ES-I3 (cell line): ENCODE measurements at regions not wholly inside any gene's neighbourhood (a gene's known extent, or its start where the extent isn't known, plus 50 kb on each side); places are given as distances from the start of the nearest gene placed in this dataset.

ENCODE experiments used
- H3K36me3 ChIP-seq: 2 replicates; pipeline ENCODE4 v1.6.1; 2013; ENCODE audit warnings: mild to moderate bottlenecking, low read length, control low read depth, moderate library complexity; ENCODE audit not compliant: insufficient read depth
- H3K4me1 ChIP-seq: 2 replicates; pipeline ENCODE4 v1.6.1; 2013; ENCODE audit warnings: mild to moderate bottlenecking, control low read depth, low read length; ENCODE audit not compliant: insufficient read depth
- H3K9ac ChIP-seq: 2 replicates; pipeline ENCODE4 v1.6.1; 2013; ENCODE audit warnings: low read depth, mild to moderate bottlenecking, low read length, moderate library complexity
- H3K9me3 ChIP-seq: 2 replicates; pipeline ENCODE4 v1.6.1; 2013; ENCODE audit warnings: mild to moderate bottlenecking, low read length, moderate library complexity; ENCODE audit not compliant: control insufficient read depth, insufficient read depth

- H3K36me3 ChIP-seq = no peaks in the 10 kb centered on the region
- peaks cover 6% of the 10 kb centered on the region; the same call in 1 of the 2 replicates for H3K4me1 ChIP-seq
- no peaks in the 10 kb centered on the region for H3K9me3 ChIP-seq
- no peak overlapping the region for H3K9ac ChIP-seq
Observed at GRCh38 chr16:85248857-85249256, 136.6 kb upstream of the CIBAR2 start.

DNA sequence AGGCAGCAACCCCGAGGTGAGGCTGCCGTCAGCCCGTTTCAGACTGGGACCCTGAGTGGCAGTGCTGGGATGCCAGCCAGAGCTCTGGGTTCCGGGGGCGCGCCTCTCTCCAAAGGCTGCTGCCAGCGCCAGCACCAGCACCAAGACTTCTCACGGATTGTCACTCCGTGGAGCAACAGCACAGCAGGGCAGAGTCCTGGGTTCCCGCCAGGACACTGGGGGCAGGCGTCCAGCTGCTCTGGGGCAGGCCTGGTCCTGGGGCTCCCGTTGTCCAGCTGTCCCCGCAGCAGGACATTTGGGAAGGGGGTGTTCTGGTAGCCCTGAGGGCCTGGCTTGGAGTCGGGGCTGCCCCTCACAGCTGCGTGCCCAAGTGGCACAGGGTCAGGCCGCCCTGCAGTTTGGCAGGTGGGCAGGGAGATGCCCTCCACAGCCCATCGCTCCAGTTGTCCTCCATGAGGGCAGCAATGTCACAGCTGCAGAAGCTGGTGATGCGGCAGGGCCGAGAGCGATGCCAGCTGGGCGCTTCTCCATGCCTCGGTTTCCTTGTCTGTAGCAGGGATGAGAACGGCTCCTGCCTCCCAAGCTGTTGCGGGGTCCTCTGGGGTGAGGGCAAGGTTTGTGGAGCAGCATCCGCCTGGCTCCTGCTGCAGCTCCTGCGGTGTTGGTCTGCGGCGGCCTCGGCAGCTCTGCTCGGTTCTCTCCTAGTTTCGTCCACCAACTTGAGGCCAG lies 137.3 kb upstream of the CIBAR2 start:
- no peaks in the 10 kb centered on the region for H3K9me3 ChIP-seq
- H3K9ac ChIP-seq = no peak overlapping the region
- peaks cover 6% of the 10 kb centered on the region; the same call in 1 of the 2 replicates for H3K4me1 ChIP-seq
- no peaks in the 10 kb centered on the region for H3K36me3 ChIP-seq

DNA sequence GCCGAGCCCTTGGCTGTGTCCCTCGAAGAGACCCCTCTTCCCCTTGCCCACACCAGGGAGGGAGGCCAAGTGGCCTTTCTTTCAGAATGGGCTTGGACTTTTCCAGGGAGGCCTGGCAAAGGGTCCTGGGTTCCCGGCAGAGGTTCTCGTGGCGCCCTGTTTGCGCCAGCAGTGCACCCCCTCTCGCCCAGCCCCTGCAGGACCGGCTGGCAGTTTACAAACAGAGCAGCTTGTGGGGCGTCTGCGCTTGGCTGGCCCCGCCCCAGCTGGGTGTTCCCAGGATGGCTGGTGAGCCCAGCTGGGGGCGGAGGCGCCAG lies 137.8 kb upstream of the CIBAR2 start:
- peaks cover 6% of the 10 kb centered on the region; the same call in 1 of the 2 replicates for H3K4me1 ChIP-seq
- H3K9me3 ChIP-seq = no peaks in the 10 kb centered on the region
- H3K36me3 ChIP-seq = no peaks in the 10 kb centered on the region
- H3K9ac ChIP-seq = no peak overlapping the region

GRCh38 chr16:85250609-85251223 lies 138.4 kb upstream of the CIBAR2 start:
- no peak overlapping the region for H3K9ac ChIP-seq
- no peaks in the 10 kb centered on the region for H3K36me3 ChIP-seq
- no peaks in the 10 kb centered on the region for H3K9me3 ChIP-seq
- H3K4me1 ChIP-seq = peaks cover 5% of the 10 kb centered on the region; the same call in 1 of the 2 replicates

- H3K9me3 ChIP-seq = no peaks in the 10 kb centered on the region
- H3K36me3 ChIP-seq = no peaks in the 10 kb centered on the region
- no peak overlapping the region for H3K9ac ChIP-seq
- H3K4me1 ChIP-seq = peaks cover 2% of the 10 kb centered on the region; the same call in 1 of the 2 replicates
Observed at GRCh38 chr16:85251225-85251760, 139.0 kb upstream of the CIBAR2 start.

GRCh38 chr16:85252014-85252413 lies 139.7 kb upstream of the CIBAR2 start:
- Histone ChIP-seq H3K36me3 (no peaks in the 10 kb centered on the region), H3K4me1 (peaks cover 2% of the 10 kb centered on the region; the same call in 1 of the 2 replicates), H3K9ac (no peak overlapping the region), H3K9me3 (no peaks in the 10 kb centered on the region)

GRCh38 chr16:85252461-85252860 lies 140.2 kb upstream of the CIBAR2 start:
- peaks cover 2% of the 10 kb centered on the region; the same call in 1 of the 2 replicates for H3K4me1 ChIP-seq
- no peak overlapping the region for H3K9ac ChIP-seq
- no peaks in the 10 kb centered on the region for H3K9me3 ChIP-seq
- H3K36me3 ChIP-seq = no peaks in the 10 kb centered on the region

DNA sequence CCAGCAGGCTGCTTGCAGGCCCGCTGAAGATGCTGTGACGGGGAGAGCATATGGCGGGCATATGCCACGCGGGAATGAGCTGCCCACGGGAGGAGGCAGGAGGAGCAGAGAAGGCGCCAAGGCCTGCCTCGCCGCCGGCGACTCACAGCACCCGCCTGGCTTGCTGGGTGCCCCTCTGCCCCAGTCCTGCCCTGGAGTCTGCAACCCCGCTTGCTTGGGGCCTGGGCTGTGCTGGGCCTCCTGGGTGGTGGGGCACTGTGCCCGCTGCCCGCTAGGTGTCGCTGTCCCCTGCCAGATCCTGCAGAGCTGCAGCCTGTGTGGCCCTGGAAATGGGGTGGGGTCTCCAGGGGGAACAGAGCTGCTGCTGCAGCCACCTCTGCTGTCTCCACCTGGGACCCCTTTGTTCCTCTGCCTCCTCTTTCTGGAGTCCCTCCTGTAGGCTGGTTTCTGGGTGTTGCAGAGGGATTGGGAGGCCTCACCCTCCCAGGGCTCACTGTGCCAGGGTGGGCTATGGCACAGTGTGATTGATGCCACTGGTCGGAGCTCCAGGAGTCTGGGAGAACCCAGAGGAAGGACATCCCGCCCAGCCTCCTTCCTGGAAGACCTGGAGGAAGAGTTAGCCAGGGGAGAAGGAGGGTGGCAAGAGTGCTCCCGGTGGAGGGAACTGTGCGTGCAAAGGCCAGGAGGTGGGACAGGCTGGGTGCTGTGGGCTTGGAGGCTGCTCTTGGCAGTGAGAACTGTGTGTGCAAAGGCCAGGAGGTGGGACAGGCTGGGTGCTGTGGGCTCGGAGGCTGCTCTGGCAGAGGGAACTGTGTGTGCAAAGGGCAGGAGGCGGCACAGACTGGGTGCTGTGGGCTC lies 141.0 kb upstream of the CIBAR2 start:
- Histone ChIP-seq H3K9me3 (no peaks in the 10 kb centered on the region), H3K36me3 (no peaks in the 10 kb centered on the region), H3K4me1 (peaks cover 2% of the 10 kb centered on the region; the same call in 1 of the 2 replicates), H3K9ac (no peak overlapping the region)

DNA sequence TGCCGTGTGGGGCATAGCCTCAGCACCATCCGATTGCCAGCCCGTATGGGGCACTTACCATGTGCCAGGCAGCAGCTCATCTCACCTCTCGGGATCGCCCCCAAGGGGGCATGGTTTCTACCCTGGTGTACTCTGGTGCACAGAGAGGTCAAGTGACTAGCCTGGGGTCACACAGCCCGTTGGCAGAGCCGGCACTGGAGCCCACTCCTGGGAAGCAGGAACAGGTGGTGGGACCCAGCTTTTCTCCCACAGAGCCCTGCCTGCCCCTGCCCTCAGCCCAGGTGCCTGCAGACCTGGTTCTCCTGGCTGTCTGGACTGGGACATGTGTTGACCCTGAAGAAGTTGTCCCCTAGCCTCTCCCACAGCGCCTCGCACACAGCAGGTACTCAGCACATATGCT lies 141.8 kb upstream of the CIBAR2 start:
- no peak overlapping the region for H3K9ac ChIP-seq
- no peaks in the 10 kb centered on the region for H3K36me3 ChIP-seq
- H3K9me3 ChIP-seq = no peaks in the 10 kb centered on the region
- peaks cover 2% of the 10 kb centered on the region; the same call in 1 of the 2 replicates for H3K4me1 ChIP-seq

- Histone ChIP-seq H3K9me3 (no peaks in the 10 kb centered on the region), H3K36me3 (no peaks in the 10 kb centered on the region), H3K4me1 (peaks cover 2% of the 10 kb centered on the region; the same call in 1 of the 2 replicates), H3K9ac (no peak overlapping the region)
Observed at GRCh38 chr16:85254921-85255320, 142.6 kb upstream of the CIBAR2 start.

GRCh38 chr16:85255777-85256176 lies 143.5 kb upstream of the CIBAR2 start:
- Histone ChIP-seq H3K36me3 (no peaks in the 10 kb centered on the region), H3K9ac (no peak overlapping the region), H3K4me1 (peaks cover 2% of the 10 kb centered on the region; the same call in 1 of the 2 replicates), H3K9me3 (no peaks in the 10 kb centered on the region)

DNA sequence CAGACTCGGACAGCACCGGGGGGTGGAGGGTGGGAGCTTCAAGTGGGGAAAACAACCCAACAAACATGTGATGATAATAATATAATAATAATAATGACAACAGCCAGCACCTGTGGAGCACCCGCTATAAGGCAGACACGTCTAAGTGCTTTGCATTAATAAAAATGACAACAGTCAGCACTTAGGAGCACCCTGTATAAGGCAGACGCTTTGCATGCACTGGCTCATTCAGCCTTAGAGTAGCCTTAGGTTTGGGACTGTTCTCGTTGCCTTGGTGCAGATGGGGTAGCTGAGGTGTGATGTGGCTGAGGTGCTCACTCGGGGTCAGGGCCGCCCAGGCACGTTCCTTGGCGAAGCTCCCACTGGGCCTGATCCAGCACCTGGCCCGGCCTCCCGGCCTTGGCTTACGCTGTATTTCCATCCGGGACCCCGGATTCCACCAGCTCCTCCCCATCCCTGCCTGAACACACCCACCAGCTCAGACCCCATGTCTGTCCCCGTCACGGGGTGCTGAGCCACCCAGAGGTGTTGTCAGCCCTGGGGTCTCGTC lies 144.0 kb upstream of the CIBAR2 start:
- no peaks in the 10 kb centered on the region for H3K9me3 ChIP-seq
- no peaks in the 10 kb centered on the region for H3K36me3 ChIP-seq
- no peak overlapping the region for H3K9ac ChIP-seq
- H3K4me1 ChIP-seq = peaks cover 2% of the 10 kb centered on the region; the same call in 1 of the 2 replicates

DNA sequence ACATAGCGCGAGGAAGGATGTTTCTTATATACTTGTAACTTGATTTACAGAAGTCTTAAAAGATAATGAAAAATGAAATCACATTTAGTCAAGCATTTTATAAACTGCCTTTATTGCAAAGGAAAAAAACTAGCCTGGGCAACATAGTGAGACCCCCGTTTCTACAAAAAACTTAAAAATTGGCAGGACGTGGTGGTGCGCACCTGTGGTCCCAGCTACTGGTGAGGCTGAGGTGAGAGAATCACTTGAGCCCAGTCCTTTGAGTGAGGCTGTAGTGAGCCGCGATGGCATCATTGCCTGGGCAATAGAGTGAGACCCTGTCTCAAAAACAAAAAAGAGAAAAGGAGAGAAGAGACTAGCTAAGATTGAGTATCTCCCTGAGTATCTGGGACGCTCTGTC lies 145.2 kb upstream of the CIBAR2 start:
- Histone ChIP-seq H3K9ac (no peak overlapping the region), H3K9me3 (no peaks in the 10 kb centered on the region), H3K4me1 (peaks cover 2% of the 10 kb centered on the region; the same call in 1 of the 2 replicates), H3K36me3 (no peaks in the 10 kb centered on the region)

- H3K4me1 ChIP-seq = peaks cover 2% of the 10 kb centered on the region; the same call in 1 of the 2 replicates
- no peaks in the 10 kb centered on the region for H3K9me3 ChIP-seq
- no peaks in the 10 kb centered on the region for H3K36me3 ChIP-seq
- H3K9ac ChIP-seq = no peak overlapping the region
Observed at GRCh38 chr16:85258166-85258565, 145.9 kb upstream of the CIBAR2 start.
